Transverse colon (tissue), 4 donors: ENCODE measurements at regions not wholly inside any gene's neighbourhood (a gene's known extent, or its start where the extent isn't known, plus 50 kb on each side); places are given as distances from the start of the nearest gene placed in this dataset.

Experiments
- DNase-seq: peaks from one replicate; pipeline ENCODE4 v3.0.0-alpha.2; 2019
- H3K27ac ChIP-seq, 4 donors: fragments of 200-600 bp; sonication (generic); 2 replicates each; pipeline ENCODE4 v1.5.1; 2016 to 2018; ENCODE audit warnings: inconsistent platforms in 4 of 4
- H3K27me3 ChIP-seq: fragments of 200-600 bp; sonication (generic); 2 replicates; pipeline ENCODE4 v1.5.1; 2017; ENCODE audit warnings: inconsistent platforms
- H3K36me3 ChIP-seq, 4 donors: fragments of 200-600 bp; sonication (generic); 2 replicates each; pipeline ENCODE4 v1.5.1; 2017 to 2019; ENCODE audit warnings: inconsistent platforms in 4 of 4
- H3K4me1 ChIP-seq, 4 donors: fragments of 200-600 bp; sonication (generic); 2 replicates each; pipeline ENCODE4 v1.5.1; 2017 to 2020; ENCODE audit warnings: inconsistent platforms in 4 of 4
- H3K4me3 ChIP-seq, 4 donors: fragments of 200-600 bp; sonication (generic); 1 replicate in 1 of 4; 2 replicates in 3 of 4; pipeline versions ENCODE4 v1.5.1 to v1.6.1; 2017 to 2019; ENCODE audit warnings: inconsistent platforms in 4 of 4
- H3K9me3 ChIP-seq, 2 donors: fragments of 200-600 bp; sonication (generic); 2 replicates each; pipeline ENCODE4 v1.5.1; 2017 to 2019; ENCODE audit warnings: inconsistent platforms in 2 of 2
- EP300 ChIP-seq: sonication (generic); formaldehyde crosslinking; IDR thresholded peaks from one replicate; pipeline ENCODE4 v1.6.1; 2017; ENCODE audit warnings: antibody characterized with exemption, low read depth
- POLR2A ChIP-seq: fragments of 450-650 bp; IDR thresholded peaks from one replicate; pipeline ENCODE4 v1.6.1; 2016; ENCODE audit warnings: antibody characterized with exemption, mild to moderate bottlenecking, moderate library complexity
- POLR2AphosphoS5 ChIP-seq, 3 donors: sonication (generic); formaldehyde crosslinking; IDR thresholded peaks; one replicate each; pipeline ENCODE4 v1.6.1; 2016; ENCODE audit warnings: antibody characterized with exemption in 3 of 3
- WGBS, 2 donors: methylation state at CpG; one replicate each; pipeline ENCODE4 v1.1.5; 2018; ENCODE audit warnings: low coverage in 1 of 2; 5-methylcytosine and 5-hydroxymethylcytosine counted together
- in situ Hi-C, 4 donors: fragments of 200-750 bp; cut with MboI; loops; one replicate each; pipeline versions ENCODE4 v1.15.0 to v1.15.1; 2017; ENCODE audit warnings: low sequenced_read_pairs in 3 of 4, low pct_ligation_motif_present in 1 of 4, low pct_unique_long_range_greater_than_20kb in 1 of 4
- intact Hi-C: fragments of 100-400 bp; cut with DNase I; formaldehyde crosslinking; loops from one replicate; pipeline ENCODE4 v1.15.1; 2023; ENCODE audit warnings: low total_unique reads
- TF ChIP-seq, protein P1 (sequence below), 5 experiments: fragments of 200-600 bp in 3 of 5; fragments of 450-650 bp in 2 of 5; sonication (generic) in 3 of 5; IDR thresholded peaks; 1 replicate in 2 of 5; 2 replicates in 3 of 5; pipeline ENCODE4 v1.5.1; 2016 to 2017; ENCODE audit warnings: antibody characterized with exemption in 5 of 5, inconsistent platforms in 3 of 5, mild to moderate bottlenecking in 2 of 5, moderate library complexity in 1 of 5

DNA sequence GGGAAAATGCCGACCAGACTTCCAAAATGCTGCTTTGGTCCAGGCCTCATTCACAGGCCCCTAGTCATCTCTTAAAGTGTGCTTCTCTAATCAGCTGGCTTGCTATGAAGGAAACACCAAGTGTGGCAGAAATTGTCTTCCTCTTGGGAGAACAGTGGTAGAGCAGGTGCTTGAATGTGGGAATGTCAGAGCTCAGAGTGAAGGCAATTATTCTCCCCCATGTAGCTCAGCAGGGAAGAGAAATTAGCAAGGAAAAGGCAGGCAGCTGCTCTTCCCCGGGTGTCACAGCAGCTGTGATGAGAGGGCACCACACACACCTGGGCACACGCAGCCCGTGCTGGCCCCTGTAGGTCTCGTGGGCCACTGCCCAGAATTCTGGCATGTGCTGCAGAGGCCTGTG lies 358.5 kb downstream of the WDR72 start:
- Histone ChIP-seq H3K4me3 (no peak overlapping the region), H3K36me3 (no peaks in the 10 kb centered on the region), H3K27me3 (no peaks in the 10 kb centered on the region), H3K4me1 (no peaks in the 10 kb centered on the region), H3K27ac (no peak overlapping the region), H3K9me3 (no peaks in the 10 kb centered on the region)
- 83% methylated on average over 1 to 5 of the region's 5 CpGs for WGBS, 2 donors
- intact Hi-C loops (no loop called here), in situ Hi-C loops (no loop called here)
- no peak for DNase-seq
- TF ChIP-seq POLR2AphosphoS5 (IDR thresholded peaks at IDR 0.05), result no peak
- TF ChIP-seq POLR2A, result no peak
- TF ChIP-seq, protein P1, sequence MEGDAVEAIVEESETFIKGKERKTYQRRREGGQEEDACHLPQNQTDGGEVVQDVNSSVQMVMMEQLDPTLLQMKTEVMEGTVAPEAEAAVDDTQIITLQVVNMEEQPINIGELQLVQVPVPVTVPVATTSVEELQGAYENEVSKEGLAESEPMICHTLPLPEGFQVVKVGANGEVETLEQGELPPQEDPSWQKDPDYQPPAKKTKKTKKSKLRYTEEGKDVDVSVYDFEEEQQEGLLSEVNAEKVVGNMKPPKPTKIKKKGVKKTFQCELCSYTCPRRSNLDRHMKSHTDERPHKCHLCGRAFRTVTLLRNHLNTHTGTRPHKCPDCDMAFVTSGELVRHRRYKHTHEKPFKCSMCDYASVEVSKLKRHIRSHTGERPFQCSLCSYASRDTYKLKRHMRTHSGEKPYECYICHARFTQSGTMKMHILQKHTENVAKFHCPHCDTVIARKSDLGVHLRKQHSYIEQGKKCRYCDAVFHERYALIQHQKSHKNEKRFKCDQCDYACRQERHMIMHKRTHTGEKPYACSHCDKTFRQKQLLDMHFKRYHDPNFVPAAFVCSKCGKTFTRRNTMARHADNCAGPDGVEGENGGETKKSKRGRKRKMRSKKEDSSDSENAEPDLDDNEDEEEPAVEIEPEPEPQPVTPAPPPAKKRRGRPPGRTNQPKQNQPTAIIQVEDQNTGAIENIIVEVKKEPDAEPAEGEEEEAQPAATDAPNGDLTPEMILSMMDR (IDR thresholded peaks at IDR 0.05), result no peak
- TF ChIP-seq EP300, result no peak

DNA sequence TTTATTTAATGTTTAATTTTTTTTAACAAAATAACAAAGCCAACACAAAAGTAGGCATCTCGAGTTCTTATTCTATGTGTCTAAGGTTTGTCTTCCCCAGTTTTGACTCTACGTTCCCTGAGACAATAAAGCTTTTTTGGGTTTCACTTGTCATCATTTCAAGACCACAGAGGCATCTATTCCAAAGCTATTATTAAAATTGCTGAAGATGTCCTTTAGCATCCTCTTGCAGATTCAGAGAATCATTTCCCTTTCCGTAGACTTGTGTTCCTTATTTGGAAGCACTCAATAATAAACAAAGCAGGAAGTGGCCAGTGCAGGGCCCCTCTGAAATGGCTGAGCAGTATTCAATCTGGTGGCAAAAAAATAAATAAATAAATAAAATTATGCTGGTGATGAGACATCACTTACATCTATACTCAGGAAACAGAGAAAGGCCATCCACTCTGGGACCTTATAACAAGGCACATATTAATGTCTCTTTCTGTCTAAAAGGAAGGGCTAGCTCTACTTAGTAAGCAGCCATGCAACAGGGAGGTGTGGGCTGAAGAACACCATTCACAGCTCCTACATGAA lies 362.3 kb downstream of the WDR72 start:
- Histone ChIP-seq H3K27me3 (no peaks in the 10 kb centered on the region), H3K9me3 (no peaks in the 10 kb centered on the region), H3K27ac (no peak overlapping the region), H3K4me1 (no peaks in the 10 kb centered on the region), H3K4me3 (no peak overlapping the region), H3K36me3 (no peaks in the 10 kb centered on the region)
- in situ Hi-C loops, result no loop called here
- intact Hi-C loops, result loop anchor here (10.0 kb wide), 1 partner anchor 1118 kb away; no protein-coding TSS in a partner anchor
- WGBS, 2 donors, result 71 to 79% methylated on average over 3 of the region's 3 CpGs
- no peak for DNase-seq
- TF ChIP-seq POLR2AphosphoS5 (IDR thresholded peaks at IDR 0.05), result no peak
- TF ChIP-seq POLR2A, result no peak
- no peak for TF ChIP-seq EP300
- TF ChIP-seq, protein P1 (IDR thresholded peaks at IDR 0.05), result no peak

DNA sequence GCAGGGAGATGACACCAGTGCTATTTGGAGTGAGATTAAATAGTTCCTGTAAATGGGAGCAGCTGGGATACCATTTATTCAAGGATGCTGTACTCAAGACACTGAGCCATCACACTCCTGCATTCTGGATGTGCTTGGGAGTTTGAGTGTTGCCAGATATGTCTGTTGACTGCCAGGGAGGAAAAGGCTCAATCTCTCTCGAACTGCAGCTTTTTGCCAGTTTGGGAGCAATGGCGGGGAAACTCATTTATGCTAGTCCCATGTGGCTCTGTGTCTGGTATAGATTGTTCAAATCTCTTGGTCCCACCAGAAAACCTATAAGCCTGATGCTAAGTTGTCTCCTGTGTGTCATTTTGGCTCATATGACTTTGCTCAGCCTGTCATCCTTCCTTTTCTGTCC lies 363.6 kb downstream of the WDR72 start:
- Histone ChIP-seq H3K9me3 (no peaks in the 10 kb centered on the region), H3K27ac (no peak overlapping the region), H3K36me3 (no peaks in the 10 kb centered on the region), H3K27me3 (no peaks in the 10 kb centered on the region), H3K4me3 (no peak overlapping the region), H3K4me1 (no peaks in the 10 kb centered on the region)
- WGBS, 2 donors, result 81% methylated on average over 2 of the region's 2 CpGs; no CpG with 5 or more reads in 1 of the 2 donors
- no peak for DNase-seq
- in situ Hi-C loops (no loop called here), intact Hi-C loops (loop anchor here (10.0 kb wide), 1 partner anchor 1119 kb away; no protein-coding TSS in a partner anchor)
- TF ChIP-seq POLR2A (no peak), EP300 (no peak), POLR2AphosphoS5 (IDR thresholded peaks at IDR 0.05) (no peak)
- TF ChIP-seq, protein P1 (IDR thresholded peaks at IDR 0.05), result no peak

DNA sequence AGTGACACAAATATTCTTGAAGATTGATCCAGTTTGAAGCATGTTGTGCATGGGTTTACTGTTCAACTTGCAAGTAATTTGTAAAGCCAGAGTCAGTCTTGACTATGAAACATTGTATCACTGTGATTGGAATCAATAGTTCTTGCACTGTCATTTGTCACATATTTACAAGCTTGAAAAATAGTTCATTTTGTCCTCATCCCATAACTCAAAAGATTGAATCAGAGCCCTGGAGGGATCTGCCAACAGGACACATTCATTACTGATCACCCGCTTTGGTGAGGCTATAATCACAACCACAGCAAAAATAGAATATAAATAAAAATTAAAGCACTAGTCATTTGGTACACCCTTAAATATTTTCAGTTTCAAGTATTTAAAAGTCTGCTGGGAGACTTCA lies 368.9 kb downstream of the WDR72 start:
- no peaks in the 10 kb centered on the region for H3K9me3 ChIP-seq
- no peak for TF ChIP-seq EP300
- TF ChIP-seq POLR2AphosphoS5 (IDR thresholded peaks at IDR 0.05), result no peak
- TF ChIP-seq, protein P1 (IDR thresholded peaks at IDR 0.05), result no peak
- no peak for TF ChIP-seq POLR2A
- 89% methylated on average over 1 of the region's 1 CpG for WGBS, 2 donors
- H3K36me3 ChIP-seq, result no peaks in the 10 kb centered on the region
- intact Hi-C loops (loop anchor here (10.0 kb wide), 1 partner anchor 1124 kb away; no protein-coding TSS in a partner anchor), in situ Hi-C loops (no loop called here)
- no peaks in the 10 kb centered on the region for H3K4me1 ChIP-seq
- DNase-seq, result no peak
- no peak overlapping the region for H3K4me3 ChIP-seq
- no peaks in the 10 kb centered on the region for H3K27me3 ChIP-seq
- no peak overlapping the region for H3K27ac ChIP-seq
